ENCODE measurements at regions not wholly inside any gene's neighbourhood (a gene's known extent, or its start where the extent isn't known, plus 50 kb on each side); places are given as distances from the start of the nearest gene placed in this dataset.

DNA sequence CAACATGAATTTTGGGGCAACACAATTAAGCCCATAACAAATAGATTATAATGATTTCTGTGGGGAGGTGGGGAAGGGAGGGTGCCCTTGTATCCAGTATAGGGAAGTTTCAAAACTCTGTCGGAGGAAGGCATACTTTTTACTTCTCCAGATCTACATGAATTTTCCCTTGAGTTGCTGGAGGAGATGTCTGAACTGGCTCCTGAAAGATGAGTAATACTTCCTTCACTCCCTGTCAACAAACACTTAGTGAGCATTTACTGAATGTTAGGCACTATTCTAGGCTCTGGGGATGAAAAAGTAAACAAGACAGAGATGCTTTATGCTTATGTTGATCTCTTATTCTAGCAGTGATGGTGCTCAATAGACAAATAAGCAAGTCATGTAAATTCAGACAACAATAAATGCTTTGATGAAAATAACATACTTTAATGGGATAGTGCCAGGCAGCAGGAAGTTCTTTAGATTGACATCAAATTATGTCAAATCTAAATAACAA lies 197.9 kb upstream of the ANKH start:
- TF ChIP-seq MAX (IDR thresholded peaks at IDR 0.05; ENCODE audit: insufficient read depth, insufficient read length) (no peak), CTCF (IDR thresholded peaks at IDR 0.05; ENCODE audit: extremely low read depth in 1 of 2, insufficient read depth in 1 of 2, low read depth in 1 of 2, low read length in 2 of 2) (no peak), GATA2 (IDR thresholded peaks at IDR 0.05; ENCODE audit: insufficient read depth, insufficient read length, low read depth, low read length) (no peak), POLR2A (IDR thresholded peaks at IDR 0.05; ENCODE audit: low read depth, low read length) (no peak), POLR2AphosphoS5 (IDR thresholded peaks at IDR 0.05; ENCODE audit: insufficient read depth, low read depth, low read length) (no peak), JUN (IDR thresholded peaks at IDR 0.05; ENCODE audit: borderline replicate concordance, insufficient read depth, insufficient read length, low read depth) (no peak)

Measured in endothelial cell of umbilical vein (primary cell).